Daoy (cell line): ENCODE measurements at regions not wholly inside any gene's neighbourhood (a gene's known extent, or its start where the extent isn't known, plus 50 kb on each side); places are given as distances from the start of the nearest gene placed in this dataset.
"Not testable (repeated sequence)": the region's sequence is repeated elsewhere in the genome, so short reads cannot be mapped to it uniquely, and the experiment has no call there.

Experiments used
- DNase-seq: peaks from one replicate; pipeline ENCODE4 v3.0.0-alpha.2; 2015; ENCODE audit warnings: low read depth

DNA sequence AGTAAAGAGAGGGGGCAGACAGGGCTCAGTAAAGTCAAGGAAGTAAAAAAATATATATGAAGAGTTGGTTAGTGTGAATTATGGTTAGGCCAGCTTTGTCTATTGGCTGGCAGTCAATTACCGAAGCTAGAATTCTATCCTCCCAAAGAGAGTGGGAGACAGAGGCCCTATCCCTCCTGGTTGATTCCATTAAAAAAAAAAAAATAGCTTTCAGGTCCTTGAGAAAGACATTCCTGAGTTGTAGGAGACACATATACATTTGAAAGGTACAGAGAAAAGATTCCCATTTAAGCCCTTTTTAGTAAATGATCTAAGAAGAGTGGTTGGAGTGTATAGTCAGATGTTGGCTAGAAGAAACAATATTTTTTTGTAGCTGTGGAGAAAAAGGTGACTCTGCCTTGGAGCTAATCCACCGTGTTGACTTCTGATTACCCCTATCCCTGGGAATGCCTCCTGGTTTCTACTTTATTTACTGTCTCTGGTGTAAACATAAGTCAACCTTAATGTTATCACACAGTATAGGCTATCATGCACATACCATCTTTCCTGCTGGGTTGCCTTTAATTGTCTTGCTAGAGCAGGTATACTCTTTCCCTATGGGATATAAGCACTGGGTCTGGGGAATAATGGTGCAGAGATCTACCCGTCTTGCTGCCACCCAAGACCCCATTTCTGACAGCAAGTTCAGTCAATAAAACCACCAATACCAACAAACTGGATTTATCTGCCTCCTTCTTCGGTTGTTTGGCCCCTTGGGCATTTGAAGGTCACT is 859.9 kb upstream of the ATXN7L3B start:
- no peak for DNase-seq

DNA sequence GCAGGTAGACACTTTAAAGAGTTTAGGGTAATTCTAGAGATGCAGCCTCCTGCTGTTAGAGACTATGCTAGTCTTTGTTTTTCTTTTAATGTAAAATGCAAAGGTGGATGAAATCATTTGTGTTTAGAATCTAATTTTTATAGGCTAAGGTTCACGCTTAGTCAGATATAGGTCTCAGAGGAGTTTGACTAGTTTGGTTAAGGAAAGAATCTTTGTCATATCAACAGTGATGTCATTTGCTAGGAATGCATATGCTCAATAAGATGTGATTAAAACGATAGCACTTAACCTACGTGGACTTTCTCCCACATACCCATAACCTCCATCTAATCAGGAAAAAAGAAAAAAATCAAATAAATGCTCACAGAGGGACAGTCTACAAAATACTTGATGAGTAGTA is 859.3 kb upstream of the ATXN7L3B start:
- DNase-seq: peak; percentile 39

DNA sequence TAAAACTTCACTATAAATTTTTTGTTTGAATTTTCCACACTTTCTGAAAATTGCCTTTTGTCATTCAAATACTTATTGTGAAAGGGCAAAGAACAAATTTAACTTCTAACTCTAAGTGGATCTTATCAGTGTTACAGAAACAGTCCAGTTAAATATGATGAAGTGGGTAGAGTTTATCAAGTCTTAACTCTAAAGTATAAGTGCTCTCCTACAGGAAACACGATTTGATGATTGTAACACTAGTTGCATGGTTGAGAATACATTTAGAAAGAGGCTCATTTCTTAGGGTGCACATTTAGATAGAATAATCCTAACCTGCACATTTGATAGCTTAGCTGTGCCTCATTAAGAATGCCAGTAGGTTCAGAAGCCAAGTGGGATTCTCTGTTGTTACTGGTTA is 838.3 kb upstream of the ATXN7L3B start:
- DNase-seq: no peak

DNA sequence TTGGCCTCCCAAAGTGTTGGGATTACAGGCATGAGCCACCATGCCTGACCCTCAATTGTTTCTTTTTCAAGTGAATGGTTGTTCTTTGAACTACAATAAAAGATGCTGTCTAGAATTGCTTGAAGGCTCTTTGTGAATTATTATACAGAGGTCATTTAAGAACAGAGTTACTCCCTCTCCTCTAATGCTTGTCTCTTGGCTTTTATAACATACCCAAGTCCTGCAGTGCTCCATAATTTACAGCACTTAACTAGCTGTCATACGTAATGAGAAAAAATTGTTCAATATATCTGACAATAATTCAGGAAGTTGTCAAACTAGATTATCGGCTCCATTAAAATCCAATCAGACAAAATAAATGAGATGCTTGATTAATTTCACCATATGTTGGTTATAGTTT is 823.0 kb upstream of the ATXN7L3B start:
- DNase-seq: no peak

DNA sequence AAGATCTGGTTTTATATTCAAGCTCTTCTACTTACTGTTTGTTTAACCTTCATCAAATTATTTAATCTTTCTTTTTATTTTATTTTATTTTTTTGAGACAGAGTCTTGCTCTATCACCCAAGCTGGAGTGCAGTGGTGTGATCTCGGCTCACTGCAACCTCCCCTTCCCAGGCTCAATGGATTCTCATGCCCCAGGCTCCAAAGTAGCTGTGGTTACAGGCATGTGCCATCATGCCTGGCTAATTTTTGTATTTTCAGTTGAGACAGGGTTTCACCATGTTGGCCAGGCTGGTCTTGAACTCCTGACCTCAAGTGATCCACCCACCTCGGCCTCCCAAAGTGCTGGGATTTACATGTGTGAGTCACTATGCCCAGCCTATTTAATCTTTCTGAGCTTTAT is 821.5 kb upstream of the ATXN7L3B start:
- peak; percentile 2 for DNase-seq

DNA sequence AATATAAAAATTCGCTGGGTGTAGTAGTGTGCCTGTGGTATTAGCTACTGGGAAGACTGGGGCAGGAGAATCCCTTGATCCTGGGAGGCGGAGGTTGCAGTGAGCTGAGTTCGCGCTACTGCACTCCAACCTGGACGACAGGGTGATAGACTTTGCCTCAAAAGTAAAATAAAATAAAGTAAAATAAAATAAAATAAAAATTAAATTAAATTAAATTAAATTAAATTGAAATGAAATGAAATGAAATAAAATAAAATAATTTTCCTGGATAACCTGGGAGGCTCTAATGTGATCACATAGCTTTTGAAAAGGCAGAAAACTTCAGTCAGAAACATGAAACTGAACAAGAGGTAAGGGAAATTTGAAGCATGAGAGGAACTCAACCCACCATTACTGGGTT is 818.4 kb upstream of the ATXN7L3B start:
- no peak for DNase-seq

DNA sequence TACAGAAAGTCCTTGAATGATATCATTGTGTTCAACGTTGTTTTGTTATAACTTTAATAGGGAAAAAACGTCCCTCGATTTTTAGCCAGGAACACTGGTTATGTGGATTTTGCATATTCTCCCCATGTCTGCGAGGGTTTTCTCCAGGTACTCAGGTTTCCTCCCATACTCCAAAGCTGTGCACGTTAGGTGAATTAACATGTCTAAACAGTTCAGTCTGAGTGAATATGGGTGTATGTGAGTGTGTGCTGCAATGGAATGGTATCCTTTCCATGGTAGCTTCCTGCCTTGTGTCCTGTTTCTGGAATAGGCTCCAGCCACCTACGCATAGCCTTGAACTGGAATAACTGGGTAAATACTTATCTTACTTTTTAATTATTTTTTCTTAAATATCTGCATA is 810.8 kb upstream of the ATXN7L3B start:
- DNase-seq: no peak

DNA sequence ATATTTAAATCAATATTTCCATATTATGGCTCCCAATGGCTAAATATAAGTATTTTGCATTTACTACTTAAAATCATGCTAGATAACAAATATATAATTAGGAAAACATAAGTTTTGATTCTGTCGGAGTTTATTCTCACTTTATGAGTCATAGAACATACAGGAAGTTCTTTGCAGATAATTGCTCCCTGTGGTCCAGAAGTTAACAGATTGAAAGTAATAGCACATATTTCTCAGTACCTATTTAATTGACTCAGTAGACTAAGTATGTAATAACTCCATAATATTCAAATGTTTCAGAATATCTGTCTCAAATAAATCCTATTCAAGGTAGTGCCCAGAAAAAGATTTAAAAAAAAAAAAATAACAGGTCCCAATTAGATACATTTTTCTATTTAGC is 806.0 kb upstream of the ATXN7L3B start:
- DNase-seq: peak; percentile 25

DNA sequence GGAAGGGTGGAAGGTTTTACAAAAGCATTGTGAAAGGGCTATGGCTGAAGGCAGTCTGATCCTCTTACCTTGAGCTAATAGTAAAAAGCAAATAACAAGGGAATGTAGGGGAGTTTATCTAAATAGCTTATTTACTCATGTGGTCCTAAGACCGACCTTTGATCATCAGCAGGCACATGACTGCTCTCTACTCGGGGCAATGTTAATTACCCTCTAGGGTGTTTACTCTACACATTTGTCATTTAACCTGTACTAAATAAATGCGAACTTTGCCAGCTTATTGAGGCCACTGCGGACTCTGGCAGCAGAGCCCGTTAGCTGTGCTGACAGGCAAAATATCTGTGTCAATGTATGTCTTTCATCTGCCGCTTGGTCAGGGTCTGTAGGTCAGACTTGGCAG is 768.3 kb upstream of the ATXN7L3B start:
- DNase-seq: no peak

DNA sequence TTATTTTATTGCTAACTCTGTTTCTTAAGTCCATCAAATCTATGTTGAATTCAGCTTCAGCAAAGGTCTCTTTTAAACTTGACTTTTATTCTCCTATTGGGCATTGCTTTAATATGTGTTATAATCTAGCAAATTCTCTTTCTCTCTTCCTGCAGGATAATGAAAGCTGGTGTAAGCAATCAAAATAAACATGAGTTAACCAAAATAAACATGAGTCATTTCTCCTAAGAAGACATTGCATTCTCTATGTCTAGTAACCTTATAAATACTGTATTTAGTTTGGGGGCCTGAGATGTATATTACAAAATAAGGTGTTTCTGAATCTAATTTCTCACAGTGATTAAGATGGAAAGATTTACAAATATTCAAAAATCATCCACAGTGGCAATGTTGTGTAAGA is 739.1 kb upstream of the ATXN7L3B start:
- DNase-seq: no peak

DNA sequence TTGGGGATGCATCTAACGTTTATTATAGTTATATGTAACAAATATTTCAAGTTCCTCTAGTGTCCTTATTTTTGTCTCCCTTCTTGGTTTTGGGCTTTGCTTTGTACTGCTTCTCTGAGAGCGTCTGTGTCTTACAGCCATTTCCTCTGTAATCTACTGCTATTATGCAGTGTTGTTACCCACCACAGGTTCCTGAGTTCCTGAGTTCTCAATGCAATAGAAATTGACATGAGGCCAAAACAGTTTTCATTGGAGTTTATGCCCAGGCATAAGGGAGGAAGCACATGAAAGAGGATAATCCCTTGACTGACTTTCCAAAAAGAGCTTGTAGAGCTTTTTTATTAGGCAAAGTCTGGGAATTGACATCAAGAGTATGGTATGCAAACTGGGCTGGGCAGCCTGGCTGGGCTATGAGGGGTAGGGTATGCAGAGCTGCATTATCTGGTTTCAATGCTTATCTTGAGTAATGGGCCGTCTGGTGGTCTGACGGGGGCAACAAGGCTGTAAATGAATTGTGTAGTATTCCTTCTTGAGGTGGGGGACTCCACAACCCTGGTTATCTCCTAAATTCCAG is 722.5 kb upstream of the ATXN7L3B start:
- DNase-seq: no peak

DNA sequence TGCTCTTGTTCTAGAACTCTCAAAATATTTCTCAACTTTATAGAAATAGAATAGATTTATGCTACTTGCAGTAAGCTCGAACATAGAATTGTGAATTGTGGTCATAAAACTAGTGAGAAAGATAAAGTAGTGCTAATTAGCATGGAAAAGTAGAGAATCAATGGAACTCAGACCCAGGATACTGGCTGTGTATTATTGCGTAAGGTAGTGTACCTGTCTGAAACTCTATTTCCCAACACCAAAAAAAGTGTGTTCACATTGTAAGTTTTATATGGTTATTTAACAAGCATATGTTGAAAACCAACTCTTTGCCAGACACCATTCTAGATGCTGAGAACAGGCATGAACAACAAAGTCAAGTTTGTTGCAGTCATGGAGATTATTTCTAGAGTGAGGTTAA is 720.5 kb upstream of the ATXN7L3B start:
- DNase-seq: no peak

DNA sequence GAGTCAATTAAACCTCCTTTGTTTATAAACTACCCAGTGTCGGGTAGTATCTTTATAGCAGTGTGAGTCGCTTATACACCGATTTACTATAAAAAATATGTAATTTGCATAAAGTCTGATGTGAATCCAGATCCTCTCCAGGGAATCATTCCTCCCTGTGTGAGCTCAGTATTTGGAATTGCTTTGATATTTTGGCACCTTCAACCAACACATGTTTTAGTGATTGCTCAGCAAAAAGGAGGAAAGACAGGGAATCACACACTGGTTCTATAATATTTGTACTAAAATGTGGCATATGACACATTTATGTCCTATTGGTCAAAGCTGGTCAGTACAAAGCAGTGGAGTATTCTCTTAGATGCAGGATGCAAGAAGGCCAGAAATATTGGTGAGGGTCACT is 703.9 kb upstream of the ATXN7L3B start:
- no peak for DNase-seq

DNA sequence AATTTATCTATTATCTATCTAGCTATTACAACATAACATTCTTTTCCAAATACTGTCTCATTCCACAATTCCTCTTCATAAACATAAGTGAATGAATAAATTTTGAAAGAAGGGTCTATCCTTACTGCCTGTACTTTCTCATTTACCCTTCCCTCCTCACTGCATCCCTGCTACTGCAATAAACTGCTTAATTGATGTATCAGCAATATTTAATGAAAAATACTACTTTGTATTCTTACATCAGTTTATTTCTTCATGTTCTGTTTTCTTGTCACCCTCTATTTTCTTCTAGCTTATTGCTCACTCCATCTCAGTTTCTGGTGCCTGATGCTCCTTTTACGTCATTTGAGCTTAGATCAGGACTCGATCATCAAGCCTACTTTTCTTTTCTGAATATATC is 695.7 kb upstream of the ATXN7L3B start:
- DNase-seq: no peak

DNA sequence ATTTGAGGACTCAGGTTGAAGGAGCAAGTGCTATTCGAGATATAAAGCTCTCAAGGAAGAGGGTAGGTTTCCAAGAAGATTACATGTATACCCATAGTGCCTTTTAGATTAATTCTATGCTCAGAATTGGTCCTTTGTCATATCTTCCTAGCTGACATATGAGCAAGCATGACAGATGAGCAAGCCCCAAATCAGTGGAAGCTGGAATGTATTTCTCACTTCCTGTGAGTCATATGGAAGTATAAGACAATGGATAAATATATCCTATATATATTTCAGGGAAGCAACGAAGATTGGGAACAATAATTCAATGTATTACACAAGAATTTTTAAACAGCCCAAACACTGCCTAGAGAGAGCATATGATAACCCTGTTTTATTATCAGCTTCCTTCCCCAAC is 674.1 kb upstream of the ATXN7L3B start:
- DNase-seq: peak; percentile 67

DNA sequence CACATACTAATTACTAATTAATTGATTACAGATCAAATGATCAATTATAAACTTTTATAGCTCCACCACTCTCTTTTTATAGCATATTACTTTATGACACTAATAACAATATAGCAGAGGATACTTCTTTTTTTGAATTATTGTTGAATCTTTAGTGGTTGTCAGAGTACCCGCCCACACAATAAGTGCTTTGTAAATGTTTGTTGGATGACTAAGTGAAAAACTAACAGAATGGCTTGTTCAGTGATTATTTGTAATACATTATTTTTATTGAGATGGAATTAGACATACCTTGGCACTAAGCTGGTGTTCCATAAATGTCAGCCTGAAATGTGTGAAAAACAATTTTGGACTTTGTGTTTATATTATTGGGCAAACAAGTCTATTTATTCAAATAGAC is 670.5 kb upstream of the ATXN7L3B start:
- no peak for DNase-seq

DNA sequence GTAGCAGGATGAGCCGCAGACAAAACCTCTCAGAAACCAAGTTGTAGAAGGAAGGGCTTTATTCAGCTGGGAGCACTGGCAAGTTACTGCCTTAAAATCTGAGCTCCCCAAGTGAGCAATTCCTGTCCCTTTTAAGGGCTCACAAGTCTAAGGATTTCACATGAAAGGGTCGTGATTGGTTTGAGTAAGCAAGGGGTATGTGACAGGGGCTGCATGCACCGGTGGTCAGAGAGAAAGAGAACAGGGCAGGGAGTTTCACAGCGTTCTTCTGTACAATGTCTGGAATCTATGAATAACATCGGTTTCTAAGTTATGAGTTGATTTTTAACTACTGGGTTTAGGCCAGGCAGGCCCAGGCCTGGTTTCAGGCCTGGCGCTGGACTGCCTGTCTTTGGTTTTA is 660.3 kb upstream of the ATXN7L3B start:
- not testable (repeated sequence) for DNase-seq

DNA sequence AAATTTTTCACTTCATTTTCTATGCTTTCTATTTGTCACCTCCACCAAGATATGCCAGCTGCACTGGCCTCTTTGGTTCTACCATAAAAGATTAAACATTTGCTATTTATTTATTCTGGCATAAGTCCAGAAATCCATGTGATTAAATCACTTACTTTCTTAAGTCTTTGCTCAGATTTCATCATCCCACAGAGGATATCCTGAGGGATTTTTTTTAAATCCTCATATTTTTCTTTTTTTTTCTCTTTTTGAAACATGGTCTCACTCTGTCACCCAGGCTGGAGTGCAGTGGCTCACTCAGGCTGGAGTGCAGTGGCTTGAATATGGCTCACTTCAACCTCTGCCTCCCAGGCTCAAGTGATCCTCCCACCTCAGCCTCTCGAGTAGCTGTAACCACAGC is 645.4 kb upstream of the ATXN7L3B start:
- DNase-seq: peak; percentile 4

DNA sequence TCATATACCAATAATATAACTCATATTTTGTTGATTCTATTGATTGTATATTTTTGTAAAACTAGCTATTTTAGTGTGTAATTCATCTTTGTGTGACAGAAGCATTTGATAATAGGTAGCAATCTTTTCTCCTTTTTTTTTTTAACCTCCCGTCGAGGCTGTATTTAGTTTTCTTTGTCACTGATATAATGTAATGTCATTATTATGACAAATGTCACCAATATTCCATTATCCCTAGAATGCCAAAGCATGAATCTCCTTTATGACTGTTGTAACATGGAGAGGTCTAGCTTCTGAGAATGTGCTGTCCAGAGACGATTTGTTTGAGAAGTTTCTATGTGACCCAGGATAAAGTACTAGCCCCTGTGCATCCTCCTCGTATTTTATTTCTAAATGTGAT is 639.0 kb upstream of the ATXN7L3B start:
- DNase-seq: no peak

DNA sequence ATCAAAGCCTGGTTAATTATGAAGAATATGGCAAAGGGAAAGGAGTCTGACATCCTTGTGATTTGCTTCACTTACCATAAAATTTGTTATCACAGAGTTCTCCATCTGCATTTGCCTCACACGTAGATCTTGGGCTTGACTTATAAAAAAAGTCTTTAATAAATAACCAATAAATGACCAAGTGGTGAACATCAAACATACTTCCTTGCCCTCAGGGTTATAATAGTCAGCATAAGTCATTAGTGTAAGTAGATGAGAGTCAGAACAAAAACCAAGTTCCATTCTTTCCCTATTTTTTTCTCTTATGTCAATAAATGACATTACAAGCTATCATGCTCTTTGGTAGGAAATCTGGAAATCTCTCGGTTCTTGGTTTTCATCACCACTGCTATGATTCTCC is 635.4 kb upstream of the ATXN7L3B start:
- DNase-seq: no peak

DNA sequence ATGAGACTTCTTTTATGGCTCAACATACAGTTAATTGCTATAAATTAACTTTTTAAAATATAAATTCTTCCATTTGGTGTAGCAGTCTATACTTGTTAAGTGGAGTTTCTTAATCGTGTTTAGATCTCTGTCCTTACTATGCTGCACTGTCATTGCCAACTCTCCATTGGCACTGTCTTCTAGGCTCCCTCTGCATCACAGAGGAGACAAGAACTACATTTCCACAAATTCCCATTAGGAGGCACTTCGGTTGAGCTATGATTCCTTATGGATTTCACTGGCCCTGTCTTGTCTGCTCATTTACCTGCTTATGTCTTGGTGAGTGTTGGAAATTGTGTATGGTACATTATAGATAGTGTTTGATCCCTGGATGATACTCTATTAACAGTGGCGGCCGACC is 630.9 kb upstream of the ATXN7L3B start:
- DNase-seq: no peak

DNA sequence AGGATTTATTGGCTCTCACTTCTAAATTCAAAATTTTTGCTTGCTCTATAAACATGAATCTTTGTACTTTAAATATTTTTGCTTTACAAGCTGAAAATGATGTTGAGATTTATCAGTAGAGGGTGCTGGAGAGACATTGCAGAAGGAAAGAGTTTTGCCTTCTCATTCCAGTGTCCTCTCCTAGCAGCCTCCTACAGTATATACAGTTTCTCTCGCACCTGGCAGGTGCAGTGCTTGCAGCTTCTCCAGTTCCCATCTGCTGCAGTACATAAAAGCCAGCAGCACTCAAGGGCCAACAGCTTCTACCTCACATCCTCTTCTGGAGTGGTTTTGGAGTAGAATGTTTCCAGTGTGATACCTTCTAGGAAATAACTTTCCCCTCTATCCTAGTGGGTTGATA is 601.8 kb upstream of the ATXN7L3B start:
- no peak for DNase-seq

DNA sequence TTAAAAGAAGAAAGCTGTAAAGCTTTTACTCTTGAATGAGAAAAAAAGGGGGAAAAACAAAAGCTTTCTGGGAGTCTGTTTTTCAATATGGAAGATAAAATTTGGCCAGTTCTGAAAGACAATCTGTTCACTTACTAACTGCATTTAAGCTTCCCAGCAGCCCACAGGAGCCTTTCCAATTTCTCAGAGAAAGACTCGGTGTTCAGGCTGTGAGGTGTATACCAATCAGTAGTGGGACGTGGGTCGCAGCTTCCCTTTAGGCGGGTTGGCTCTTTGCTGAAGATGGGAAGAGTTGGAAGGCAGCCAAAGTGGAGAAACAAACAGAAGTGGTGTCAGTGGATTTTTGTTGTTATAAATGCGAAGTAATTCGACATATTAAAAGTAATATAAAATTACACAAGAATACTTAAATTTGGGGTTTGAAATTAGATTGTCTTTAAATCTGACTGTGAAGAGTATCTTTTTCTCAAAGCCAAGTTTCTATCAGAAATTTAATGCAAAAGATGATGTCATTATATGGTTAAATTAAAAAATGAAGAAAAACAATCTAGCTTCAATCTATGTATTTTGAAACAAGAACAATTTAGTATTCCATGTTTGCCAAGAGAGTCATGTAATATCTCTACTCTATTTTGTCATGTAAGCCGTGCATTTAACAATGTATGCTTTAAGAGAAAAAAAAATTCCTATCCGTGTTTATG is 590.2 kb upstream of the ATXN7L3B start:
- no peak for DNase-seq
